A673 (cell line): ENCODE measurements at regions not wholly inside any gene's neighbourhood (a gene's known extent, or its start where the extent isn't known, plus 50 kb on each side); places are given as distances from the start of the nearest gene placed in this dataset.

ENCODE experiments used
- BruUV-seq: library from RNA; stranded (reverse); fragments of 400-500 nt; replicated peaks from 2 replicates; lab custom pipeline; 2021; lab: Mats Ljungman, UMichigan
- CTCF ChIA-PET: fragments of 300-600 bp; sonication (Branson Sonifier 250); formaldehyde crosslinking; loops from one replicate; lab custom pipeline; 2022; ENCODE audit warnings: antibody characterized with exemption; lab: Charles Lee
- POLR2A ChIA-PET: fragments of 300-600 bp; sonication (Branson Sonifier 250); formaldehyde crosslinking; loops from one replicate; lab custom pipeline; 2022; ENCODE audit warnings: antibody characterized with exemption; ENCODE audit not compliant: low non-redundant PET; lab: Charles Lee
- DNase-seq: peaks from one replicate; pipeline ENCODE4 v3.0.0-alpha.2; 2015; ENCODE audit warnings: low spot score
- H3K27ac ChIP-seq: fragments of 200-600 bp; sonication (generic); 2 replicates; pipeline ENCODE4 v1.5.1; 2016; ENCODE audit warnings: mixed run types, low read depth, mild to moderate bottlenecking, mixed read lengths, antibody characterized with exemption, low read length; ENCODE audit not compliant: poor library complexity, severe bottlenecking
- H3K27me3 ChIP-seq: fragments of 200-600 bp; sonication (generic); replicated peaks from 2 replicates; pipeline ENCODE4 v1.6.1; 2017; ENCODE audit warnings: mixed run types, low read depth, mild to moderate bottlenecking, mixed read lengths, antibody characterized with exemption, low read length; ENCODE audit not compliant: insufficient read depth, poor library complexity
- H3K36me3 ChIP-seq: fragments of 200-600 bp; sonication (generic); 2 replicates; pipeline ENCODE4 v1.6.1; 2016; ENCODE audit warnings: mixed run types, mild to moderate bottlenecking, mixed read lengths, antibody characterized with exemption, low read length; ENCODE audit not compliant: insufficient read depth, poor library complexity, severe bottlenecking
- H3K4me1 ChIP-seq: fragments of 200-600 bp; sonication (generic); 2 replicates; pipeline ENCODE4 v1.6.1; 2017; ENCODE audit warnings: mixed run types, mild to moderate bottlenecking, mixed read lengths, antibody characterized with exemption, low read length; ENCODE audit not compliant: insufficient read depth, poor library complexity, severe bottlenecking
- H3K4me3 ChIP-seq: fragments of 200-600 bp; sonication (generic); 2 replicates; pipeline ENCODE4 v1.5.1; 2016; ENCODE audit warnings: low read depth, mixed run types, mild to moderate bottlenecking, mixed read lengths, low read length; ENCODE audit not compliant: poor library complexity, severe bottlenecking
- H3K9me3 ChIP-seq: fragments of 200-600 bp; sonication (generic); 2 replicates; pipeline ENCODE4 v1.6.1; 2016; ENCODE audit warnings: mixed run types, low read depth, mild to moderate bottlenecking, mixed read lengths, antibody characterized with exemption, low read length; ENCODE audit not compliant: poor library complexity, severe bottlenecking
- CTCF ChIP-seq: fragments of 300-800, 200-600 bp; sonication (generic); conservative IDR thresholded peaks from 2 replicates; pipeline ENCODE4 v1.5.1; 2017; ENCODE audit warnings: low read depth, mild to moderate bottlenecking, antibody characterized with exemption, low read length, moderate library complexity, mixed read lengths
- EZH2 ChIP-seq: fragments of 200-600 bp; sonication (generic); IDR thresholded peaks from 2 replicates; pipeline ENCODE4 v1.6.1; 2017; ENCODE audit warnings: borderline replicate concordance, low read depth, mild to moderate bottlenecking, mixed read lengths, antibody characterized with exemption, low read length; ENCODE audit not compliant: poor library complexity, severe bottlenecking
- intact Hi-C: fragments of 100-400 bp; cut with micrococcal nuclease; formaldehyde crosslinking; loops from one replicate; pipeline ENCODE4 v1.10.0; 2022; ENCODE audit not compliant: unreplicated experiment

GRCh38 chr13:47665043-47665442 lies 336.0 kb downstream of the SUCLA2 start:
- TF ChIP-seq EZH2 (no peak), CTCF (no peak)
- Histone ChIP-seq H3K4me3 (no peak overlapping the region), H3K9me3 (no peaks in the 10 kb centered on the region), H3K36me3 (no peaks in the 10 kb centered on the region), H3K4me1 (no peaks in the 10 kb centered on the region), H3K27ac (no peak overlapping the region), H3K27me3 (peaks cover 17% of the 10 kb centered on the region)
- BruUV-seq = no TSS peak
- intact Hi-C loops = loop anchor here (10.0 kb wide), 1 partner anchor 60 kb away; no protein-coding TSS in a partner anchor
- ChIA-PET POLR2A (no interaction called here), CTCF (no interaction called here)
- DNase-seq = no peak

GRCh38 chr13:47661076-47661475 lies 340.0 kb downstream of the SUCLA2 start:
- ChIA-PET CTCF (no interaction called here), POLR2A (no interaction called here)
- no TSS peak for BruUV-seq

DNA sequence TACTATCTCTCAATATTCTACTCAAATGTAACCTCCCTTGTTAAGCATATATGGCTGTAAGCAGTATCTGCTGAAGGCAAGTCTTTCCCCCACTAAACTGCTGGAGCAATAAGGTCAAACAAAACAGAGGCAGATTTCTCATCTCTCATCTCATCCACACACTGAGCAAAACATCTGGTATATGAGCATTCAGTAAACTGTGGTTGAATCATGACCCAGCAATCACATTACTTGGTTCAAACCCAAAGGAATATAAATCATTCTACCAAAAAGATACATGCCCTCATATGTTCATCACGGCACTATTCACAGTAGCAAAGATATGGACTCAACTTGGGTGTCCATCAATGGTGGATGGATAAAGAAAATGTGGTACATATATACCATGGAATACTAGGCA lies 344.4 kb downstream of the SUCLA2 start:
- BruUV-seq = no TSS peak
- no peaks in the 10 kb centered on the region for H3K36me3 ChIP-seq
- H3K4me3 ChIP-seq = no peak overlapping the region
- no peaks in the 10 kb centered on the region for H3K9me3 ChIP-seq
- H3K4me1 ChIP-seq = no peaks in the 10 kb centered on the region
- CTCF ChIA-PET = no interaction called here
- DNase-seq = no peak
- H3K27me3 ChIP-seq = peaks cover 8% of the 10 kb centered on the region
- no peak for TF ChIP-seq EZH2
- no peak for TF ChIP-seq CTCF
- no peak overlapping the region for H3K27ac ChIP-seq
- intact Hi-C loops = no loop called here
- POLR2A ChIA-PET = no interaction called here

More at GRCh38 chr13:47661076-47661475, 340.0 kb downstream of the SUCLA2 start:
- Histone ChIP-seq H3K4me3 (no peak overlapping the region), H3K9me3 (no peaks in the 10 kb centered on the region), H3K27me3 (peaks cover 17% of the 10 kb centered on the region), H3K36me3 (no peaks in the 10 kb centered on the region), H3K4me1 (no peaks in the 10 kb centered on the region), H3K27ac (no peak overlapping the region)
- DNase-seq = peak; percentile 7
- intact Hi-C loops = loop anchor here (10.0 kb wide), 1 partner anchor 64 kb away; no protein-coding TSS in a partner anchor
- no peak for TF ChIP-seq EZH2
- TF ChIP-seq CTCF = no peak
